ENCODE measurements at regions not wholly inside any gene's neighbourhood (a gene's known extent, or its start where the extent isn't known, plus 50 kb on each side); places are given as distances from the start of the nearest gene placed in this dataset.

DNA sequence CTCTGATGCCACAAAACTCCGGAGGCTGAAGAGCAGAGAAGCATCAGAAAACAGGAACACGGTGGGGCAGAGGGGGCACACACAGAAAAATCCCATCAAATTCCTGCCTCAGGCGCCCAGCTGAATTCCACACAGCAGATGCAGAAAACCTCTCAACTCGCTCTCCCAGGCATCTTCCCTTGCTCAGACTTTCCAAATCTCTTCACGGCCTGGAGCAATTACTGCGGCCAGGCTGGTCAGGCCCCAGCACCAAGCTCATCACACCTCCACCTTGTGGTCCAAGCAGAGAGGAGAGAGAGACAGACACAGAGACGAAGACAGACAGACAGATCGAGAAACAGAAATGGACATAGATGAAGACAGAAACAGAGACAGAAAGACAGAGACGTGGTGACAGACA, 89.0 kb downstream of the NCOR2 start:
- TF ChIP-seq SRF (IDR thresholded peaks at IDR 0.05; ENCODE audit: low read depth): no peak
- no peak for TF ChIP-seq YY1 (IDR thresholded peaks at IDR 0.05; ENCODE audit: extremely low read depth, insufficient replicate concordance, low read depth, low read length)
- TF ChIP-seq, protein P1, sequence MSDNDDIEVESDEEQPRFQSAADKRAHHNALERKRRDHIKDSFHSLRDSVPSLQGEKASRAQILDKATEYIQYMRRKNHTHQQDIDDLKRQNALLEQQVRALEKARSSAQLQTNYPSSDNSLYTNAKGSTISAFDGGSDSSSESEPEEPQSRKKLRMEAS (IDR thresholded peaks at IDR 0.05): no peak
- TF ChIP-seq, protein P2, sequence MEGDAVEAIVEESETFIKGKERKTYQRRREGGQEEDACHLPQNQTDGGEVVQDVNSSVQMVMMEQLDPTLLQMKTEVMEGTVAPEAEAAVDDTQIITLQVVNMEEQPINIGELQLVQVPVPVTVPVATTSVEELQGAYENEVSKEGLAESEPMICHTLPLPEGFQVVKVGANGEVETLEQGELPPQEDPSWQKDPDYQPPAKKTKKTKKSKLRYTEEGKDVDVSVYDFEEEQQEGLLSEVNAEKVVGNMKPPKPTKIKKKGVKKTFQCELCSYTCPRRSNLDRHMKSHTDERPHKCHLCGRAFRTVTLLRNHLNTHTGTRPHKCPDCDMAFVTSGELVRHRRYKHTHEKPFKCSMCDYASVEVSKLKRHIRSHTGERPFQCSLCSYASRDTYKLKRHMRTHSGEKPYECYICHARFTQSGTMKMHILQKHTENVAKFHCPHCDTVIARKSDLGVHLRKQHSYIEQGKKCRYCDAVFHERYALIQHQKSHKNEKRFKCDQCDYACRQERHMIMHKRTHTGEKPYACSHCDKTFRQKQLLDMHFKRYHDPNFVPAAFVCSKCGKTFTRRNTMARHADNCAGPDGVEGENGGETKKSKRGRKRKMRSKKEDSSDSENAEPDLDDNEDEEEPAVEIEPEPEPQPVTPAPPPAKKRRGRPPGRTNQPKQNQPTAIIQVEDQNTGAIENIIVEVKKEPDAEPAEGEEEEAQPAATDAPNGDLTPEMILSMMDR (IDR thresholded peaks at IDR 0.05 in 2 of 3, conservative IDR thresholded peaks at IDR 0.05 in 1 of 3; ENCODE audit: borderline replicate concordance in 1 of 3, insufficient read depth in 1 of 3, low read depth in 2 of 3, low read length in 2 of 3): no peak
- TF ChIP-seq POLR2A (IDR thresholded peaks at IDR 0.05; ENCODE audit: borderline replicate concordance, extremely low read depth, insufficient read depth, insufficient read length): no peak
- no peak for TF ChIP-seq ZFX (IDR thresholded peaks at IDR 0.05)
